Vagina (tissue), 2 donors: ENCODE measurements at regions not wholly inside any gene's neighbourhood (a gene's known extent, or its start where the extent isn't known, plus 50 kb on each side); places are given as distances from the start of the nearest gene placed in this dataset.

Experiments
- POLR2A ChIP-seq, 2 donors: fragments of 450-650 bp; IDR thresholded peaks; one replicate each; pipeline ENCODE4 v1.6.1; 2017; ENCODE audit warnings: antibody characterized with exemption in 2 of 2, mild to moderate bottlenecking in 2 of 2, moderate library complexity in 2 of 2
- POLR2AphosphoS5 ChIP-seq, 2 donors: sonication (generic); formaldehyde crosslinking; IDR thresholded peaks; one replicate each; pipeline ENCODE4 v1.9.0; 2017; ENCODE audit warnings: antibody characterized with exemption in 2 of 2, mild to moderate bottlenecking in 2 of 2, low read depth in 1 of 2; ENCODE audit not compliant: insufficient read depth in 1 of 2
- TF ChIP-seq, protein P1 (sequence below), 3 experiments: fragments of 450-650 bp in 2 of 3; fragments of 200-600 bp in 1 of 3; sonication (generic) in 1 of 3; IDR thresholded peaks; one replicate each; pipeline ENCODE4 v1.5.1; 2017 to 2019; ENCODE audit warnings: antibody characterized with exemption in 3 of 3, mild to moderate bottlenecking in 2 of 3, moderate library complexity in 2 of 3

- TF ChIP-seq POLR2AphosphoS5 (IDR thresholded peaks at IDR 0.05; ENCODE audit: insufficient read depth in 1 of 2, low read depth in 1 of 2) (no peak), POLR2A (IDR thresholded peaks at IDR 0.05) (no peak)
- TF ChIP-seq, protein P1, sequence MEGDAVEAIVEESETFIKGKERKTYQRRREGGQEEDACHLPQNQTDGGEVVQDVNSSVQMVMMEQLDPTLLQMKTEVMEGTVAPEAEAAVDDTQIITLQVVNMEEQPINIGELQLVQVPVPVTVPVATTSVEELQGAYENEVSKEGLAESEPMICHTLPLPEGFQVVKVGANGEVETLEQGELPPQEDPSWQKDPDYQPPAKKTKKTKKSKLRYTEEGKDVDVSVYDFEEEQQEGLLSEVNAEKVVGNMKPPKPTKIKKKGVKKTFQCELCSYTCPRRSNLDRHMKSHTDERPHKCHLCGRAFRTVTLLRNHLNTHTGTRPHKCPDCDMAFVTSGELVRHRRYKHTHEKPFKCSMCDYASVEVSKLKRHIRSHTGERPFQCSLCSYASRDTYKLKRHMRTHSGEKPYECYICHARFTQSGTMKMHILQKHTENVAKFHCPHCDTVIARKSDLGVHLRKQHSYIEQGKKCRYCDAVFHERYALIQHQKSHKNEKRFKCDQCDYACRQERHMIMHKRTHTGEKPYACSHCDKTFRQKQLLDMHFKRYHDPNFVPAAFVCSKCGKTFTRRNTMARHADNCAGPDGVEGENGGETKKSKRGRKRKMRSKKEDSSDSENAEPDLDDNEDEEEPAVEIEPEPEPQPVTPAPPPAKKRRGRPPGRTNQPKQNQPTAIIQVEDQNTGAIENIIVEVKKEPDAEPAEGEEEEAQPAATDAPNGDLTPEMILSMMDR (IDR thresholded peaks at IDR 0.05), result no peak
Observed at GRCh38 chr15:93644595-93644994, 555.6 kb upstream of the RGMA start.
